Thyroid gland (tissue), 4 donors: ENCODE measurements at regions not wholly inside any gene's neighbourhood (a gene's known extent, or its start where the extent isn't known, plus 50 kb on each side); places are given as distances from the start of the nearest gene placed in this dataset.

Experiments
- DNase-seq, 2 donors: peaks; one replicate each; pipeline ENCODE4 v3.0.0-alpha.2; 2019
- H3K27ac ChIP-seq, 3 donors: fragments of 200-600 bp; sonication (generic); 1 replicate in 2 of 3; 2 replicates in 1 of 3; pipeline ENCODE4 v1.5.1; 2016 to 2019; ENCODE audit warnings: mild to moderate bottlenecking in 1 of 3, moderate library complexity in 1 of 3
- H3K27me3 ChIP-seq: fragments of 200-600 bp; sonication (generic); one replicate; pipeline ENCODE4 v1.5.1; 2019
- H3K36me3 ChIP-seq, 2 donors: fragments of 200-600 bp; sonication (generic); one replicate each; pipeline ENCODE4 v1.5.1; 2016 to 2019
- H3K4me1 ChIP-seq, 2 donors: fragments of 200-600 bp; sonication (generic); one replicate each; pipeline ENCODE4 v1.5.1; 2017 to 2019
- H3K4me3 ChIP-seq, 3 donors: fragments of 200-600 bp; sonication (generic); replicated peaks in 1 of 3; 1 replicate in 2 of 3; 2 replicates in 1 of 3; pipeline ENCODE4 v1.5.1; 2016; ENCODE audit warnings: mild to moderate bottlenecking in 1 of 3
- H3K9me3 ChIP-seq: fragments of 200-600 bp; sonication (generic); one replicate; pipeline ENCODE4 v1.5.1; 2017
- CTCF ChIP-seq, 6 experiments: fragments of 200-600 bp in 3 of 6; fragments of 450-650 bp in 3 of 6; sonication (generic) in 3 of 6; IDR thresholded peaks; one replicate each; pipeline ENCODE4 v1.5.1; 2016 to 2019; ENCODE audit warnings: antibody characterized with exemption in 6 of 6, mild to moderate bottlenecking in 2 of 6, inconsistent platforms in 1 of 6, moderate library complexity in 1 of 6
- POLR2A ChIP-seq, 2 donors: fragments of 450-650 bp; IDR thresholded peaks; one replicate each; pipeline ENCODE4 v1.6.1; 2017; ENCODE audit warnings: antibody characterized with exemption in 2 of 2, mild to moderate bottlenecking in 2 of 2, moderate library complexity in 1 of 2
- WGBS, 2 donors: methylation state at CpG; one replicate each; pipeline ENCODE4 v1.1.5; 2017; 5-methylcytosine and 5-hydroxymethylcytosine counted together
- intact Hi-C: fragments of 100-400 bp; cut with DNase I; formaldehyde crosslinking; loops from one replicate; pipeline ENCODE4 v1.15.1; 2023

- H3K36me3 ChIP-seq: no peaks in the 10 kb centered on the region
- no peak for DNase-seq
- intact Hi-C loops: no loop called here
- no peak for TF ChIP-seq CTCF (IDR thresholded peaks at IDR 0.05)
- H3K4me3 ChIP-seq: no peak overlapping the region
- no peak overlapping the region for H3K27ac ChIP-seq
- 63 to 64% methylated on average over 2 of the region's 2 CpGs for WGBS, 2 donors
- H3K27me3 ChIP-seq: no peaks in the 10 kb centered on the region
- H3K4me1 ChIP-seq: no peaks in the 10 kb centered on the region
- no peaks in the 10 kb centered on the region for H3K9me3 ChIP-seq
Observed at GRCh38 chr15:95446854-95447253, 883.6 kb upstream of the NR2F2 start.

GRCh38 chr15:95447486-95447885 is 883.0 kb upstream of the NR2F2 start:
- no peaks in the 10 kb centered on the region for H3K4me1 ChIP-seq
- no peaks in the 10 kb centered on the region for H3K27me3 ChIP-seq
- H3K4me3 ChIP-seq: no peak overlapping the region
- DNase-seq: no peak
- H3K27ac ChIP-seq: no peak overlapping the region
- H3K9me3 ChIP-seq: no peaks in the 10 kb centered on the region
- TF ChIP-seq CTCF (IDR thresholded peaks at IDR 0.05) (no peak), POLR2A (IDR thresholded peaks at IDR 0.05) (no peak)
- no peaks in the 10 kb centered on the region for H3K36me3 ChIP-seq
- intact Hi-C loops: no loop called here
- WGBS, 2 donors: 94 to 95% methylated on average over 4 of the region's 4 CpGs

- 82 to 83% methylated on average over 2 of the region's 2 CpGs for WGBS, 2 donors
- Histone ChIP-seq H3K9me3 (no peaks in the 10 kb centered on the region), H3K27ac (no peak overlapping the region), H3K4me1 (no peaks in the 10 kb centered on the region), H3K27me3 (no peaks in the 10 kb centered on the region), H3K36me3 (no peaks in the 10 kb centered on the region), H3K4me3 (no peak overlapping the region)
- intact Hi-C loops: no loop called here
- TF ChIP-seq POLR2A (IDR thresholded peaks at IDR 0.05) (no peak), CTCF (IDR thresholded peaks at IDR 0.05) (no peak)
- no peak for DNase-seq
Observed at GRCh38 chr15:95448531-95449229, 881.8 kb upstream of the NR2F2 start.

GRCh38 chr15:95449230-95449628 is 881.3 kb upstream of the NR2F2 start:
- Histone ChIP-seq H3K27me3 (no peaks in the 10 kb centered on the region), H3K4me3 (no peak overlapping the region), H3K27ac (no peak overlapping the region), H3K9me3 (no peaks in the 10 kb centered on the region), H3K4me1 (no peaks in the 10 kb centered on the region), H3K36me3 (no peaks in the 10 kb centered on the region)
- intact Hi-C loops: no loop called here
- DNase-seq: no peak
- TF ChIP-seq POLR2A (IDR thresholded peaks at IDR 0.05) (no peak), CTCF (IDR thresholded peaks at IDR 0.05) (no peak)
- 91 to 100% methylated on average over 2 of the region's 2 CpGs for WGBS, 2 donors

GRCh38 chr15:95450413-95450812 is 880.1 kb upstream of the NR2F2 start:
- no peak overlapping the region for H3K27ac ChIP-seq
- DNase-seq: no peak
- intact Hi-C loops: no loop called here
- no peak overlapping the region for H3K4me3 ChIP-seq
- 76 to 87% methylated on average over 1 of the region's 1 CpG for WGBS, 2 donors
- H3K9me3 ChIP-seq: no peaks in the 10 kb centered on the region
- H3K4me1 ChIP-seq: no peaks in the 10 kb centered on the region
- no peaks in the 10 kb centered on the region for H3K36me3 ChIP-seq
- no peaks in the 10 kb centered on the region for H3K27me3 ChIP-seq
- TF ChIP-seq POLR2A (IDR thresholded peaks at IDR 0.05): no peak
- no peak for TF ChIP-seq CTCF (IDR thresholded peaks at IDR 0.05)
